GM19025 (cell line): ENCODE measurements at regions not wholly inside any gene's neighbourhood (a gene's known extent, or its start where the extent isn't known, plus 50 kb on each side); places are given as distances from the start of the nearest gene placed in this dataset.
"Not testable (repeated sequence)": the region's sequence is repeated elsewhere in the genome, so short reads cannot be mapped to it uniquely, and the experiment has no call there.

ENCODE experiments used
- ATAC-seq: cut with Tn5 transposase; IDR thresholded peaks from one replicate; pipeline ENCODE4 v1.9.1; 2021; ENCODE audit warnings: mild to moderate bottlenecking, low read depth, moderate library complexity; ENCODE audit not compliant: unreplicated experiment

DNA sequence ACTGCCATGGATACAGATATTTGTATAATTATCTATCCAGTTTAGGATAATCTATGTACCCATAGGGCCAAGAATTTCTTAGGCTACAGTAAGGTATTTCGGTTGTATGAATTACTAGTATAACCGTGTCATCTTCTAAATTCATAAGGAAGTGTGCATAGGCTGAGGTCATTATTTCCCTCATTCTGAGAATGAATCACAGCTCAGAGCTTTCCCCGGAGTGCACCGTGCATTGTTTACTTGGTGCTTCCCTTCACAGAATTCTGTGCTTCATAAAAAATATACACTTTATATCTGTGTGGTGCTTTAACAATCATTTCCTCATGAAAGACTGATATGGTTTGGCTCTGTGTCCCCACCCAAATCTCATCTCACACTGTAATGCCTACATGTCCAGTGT, 514.1 kb downstream of the ETNK1 start:
- ATAC-seq, result no peak

DNA sequence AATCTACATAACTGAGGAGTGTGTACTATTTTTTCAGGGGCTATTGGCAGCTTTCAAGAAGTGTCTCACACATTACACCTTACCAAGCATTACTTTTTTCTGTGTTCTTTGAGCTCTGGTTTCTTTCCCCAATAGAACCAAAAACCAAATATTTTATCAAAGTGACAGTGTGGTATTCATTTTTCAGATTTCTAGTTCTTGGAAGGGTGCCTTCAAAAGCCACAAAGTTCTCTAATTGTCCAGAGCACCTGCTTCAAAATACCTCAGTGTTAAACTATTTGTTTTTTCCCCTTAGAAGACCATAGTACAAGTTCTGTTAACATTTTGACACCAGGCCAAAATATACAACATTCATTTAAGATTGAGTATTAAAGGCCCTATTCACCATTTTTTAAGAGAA, 515.7 kb downstream of the ETNK1 start:
- ATAC-seq, result no peak

DNA sequence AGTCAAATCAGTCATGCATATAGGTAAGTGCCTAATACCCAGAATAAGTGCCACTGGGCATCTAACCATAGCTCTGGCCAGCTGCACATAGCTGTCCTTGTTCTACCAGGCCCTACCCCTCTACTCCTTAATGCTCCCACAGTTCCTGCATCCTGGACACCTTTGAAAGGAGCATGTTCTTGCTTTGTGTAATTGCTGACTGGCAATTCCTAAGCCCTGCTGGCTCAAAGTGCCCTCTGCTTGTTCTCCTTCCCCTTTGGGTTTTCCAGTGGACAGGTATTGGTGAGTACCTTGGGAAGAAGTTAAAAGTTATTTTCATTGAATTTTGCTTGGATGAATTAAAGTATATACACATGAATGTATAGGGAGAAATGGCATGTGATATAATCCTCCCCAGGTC, 516.4 kb downstream of the ETNK1 start:
- ATAC-seq, result no peak

DNA sequence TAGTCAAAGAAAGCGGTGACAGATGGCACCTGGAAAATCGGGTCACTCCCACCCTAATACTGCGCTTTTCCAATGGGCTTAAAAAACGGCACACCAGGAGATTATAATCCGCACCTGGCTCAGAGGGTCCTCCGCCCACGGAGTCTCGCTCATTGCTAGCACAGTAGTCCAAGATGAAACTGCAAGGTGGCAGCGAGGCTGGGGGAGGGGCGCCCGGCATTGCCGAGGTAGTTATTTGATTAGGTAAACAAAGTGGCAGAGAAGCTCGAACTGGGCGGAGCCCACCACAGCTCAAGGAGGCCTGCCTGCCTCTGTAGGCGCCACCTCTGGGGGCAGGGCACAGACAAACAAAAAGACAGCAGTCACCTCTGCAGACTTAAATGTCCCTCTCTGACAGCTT, 521.1 kb downstream of the ETNK1 start:
- not testable (repeated sequence) for ATAC-seq

DNA sequence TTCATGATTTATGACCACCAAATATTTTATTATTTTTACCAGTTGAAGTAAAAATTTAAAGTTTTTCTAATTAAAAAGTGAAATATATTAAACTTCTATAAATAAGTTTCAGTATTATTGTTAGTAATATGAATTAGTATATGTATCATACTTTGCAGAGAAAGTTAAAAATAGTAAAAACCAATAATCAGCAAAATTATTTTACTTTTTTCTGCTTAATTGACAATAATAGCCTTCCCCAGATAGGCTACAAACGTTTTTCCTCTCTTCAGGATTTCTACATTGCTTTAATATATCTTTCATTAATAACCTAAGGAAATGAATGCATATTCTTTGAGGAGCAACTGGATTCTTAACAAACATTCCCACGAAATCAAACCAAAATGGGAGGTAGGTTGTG, 543.5 kb downstream of the ETNK1 start:
- ATAC-seq, result no peak

DNA sequence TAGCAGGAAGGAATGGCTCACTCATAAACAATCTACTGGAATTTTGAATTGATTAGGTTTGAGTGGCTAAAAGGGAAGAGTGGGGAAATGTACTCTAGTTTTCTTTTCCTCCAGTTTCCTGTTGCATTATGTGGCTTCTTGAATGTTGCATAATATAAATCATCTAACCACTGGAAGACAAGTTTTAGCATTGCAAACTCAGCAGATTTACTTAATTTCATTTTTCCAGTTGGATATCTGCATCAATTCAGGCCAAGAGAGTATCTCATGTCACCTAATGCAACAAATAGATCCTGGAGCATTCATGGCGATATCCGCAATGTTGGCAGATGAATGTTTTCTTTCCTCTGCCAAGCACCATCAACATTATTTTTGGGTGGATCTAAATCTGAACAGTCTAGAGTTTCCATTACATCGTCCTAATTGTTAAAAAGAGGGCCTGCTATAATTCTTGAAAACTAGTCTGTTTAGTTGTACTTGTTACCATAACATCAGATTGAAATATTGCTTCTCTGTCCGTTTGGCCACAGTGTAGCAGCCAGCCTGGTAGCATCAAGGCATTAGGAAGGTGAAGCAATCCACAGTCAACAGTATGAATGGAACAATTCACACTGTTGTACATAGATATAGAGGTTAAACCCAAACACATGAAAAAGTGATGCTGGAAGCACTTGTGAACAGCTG, 544.2 kb downstream of the ETNK1 start:
- no peak for ATAC-seq

DNA sequence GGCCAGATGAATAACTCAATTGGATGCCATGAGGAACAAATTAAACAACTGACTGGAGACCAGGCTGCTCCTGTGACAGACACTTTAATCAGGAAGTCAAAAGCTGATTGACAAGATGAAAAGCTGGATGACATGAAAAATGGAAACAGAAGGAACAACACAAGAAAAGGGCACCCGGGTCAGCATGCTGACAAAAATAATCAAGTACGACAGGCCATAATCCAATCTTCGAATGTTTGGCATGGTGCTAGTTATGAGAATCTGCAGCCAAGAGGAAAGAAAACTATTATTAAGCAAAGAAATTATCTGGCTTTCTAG, 544.7 kb downstream of the ETNK1 start:
- no peak for ATAC-seq

DNA sequence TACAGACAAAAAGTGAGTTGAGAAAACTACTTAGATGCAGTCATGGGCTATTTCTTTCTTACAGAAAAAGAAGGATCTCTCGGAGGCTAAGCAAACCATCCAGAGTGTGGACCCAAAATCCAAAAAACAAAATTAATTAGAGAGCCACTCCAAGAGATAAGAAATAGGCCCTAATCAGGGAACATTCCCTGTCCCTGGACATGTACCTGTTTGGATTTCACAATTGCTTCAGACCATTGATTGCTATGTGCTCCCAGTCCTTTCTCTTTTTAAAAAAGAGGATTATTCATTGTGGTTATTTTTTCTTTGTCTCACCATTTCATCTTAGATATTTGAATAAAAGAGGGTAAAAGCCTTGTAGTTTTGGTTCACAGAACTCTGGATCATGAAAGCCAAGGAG, 549.9 kb downstream of the ETNK1 start:
- ATAC-seq, result no peak

DNA sequence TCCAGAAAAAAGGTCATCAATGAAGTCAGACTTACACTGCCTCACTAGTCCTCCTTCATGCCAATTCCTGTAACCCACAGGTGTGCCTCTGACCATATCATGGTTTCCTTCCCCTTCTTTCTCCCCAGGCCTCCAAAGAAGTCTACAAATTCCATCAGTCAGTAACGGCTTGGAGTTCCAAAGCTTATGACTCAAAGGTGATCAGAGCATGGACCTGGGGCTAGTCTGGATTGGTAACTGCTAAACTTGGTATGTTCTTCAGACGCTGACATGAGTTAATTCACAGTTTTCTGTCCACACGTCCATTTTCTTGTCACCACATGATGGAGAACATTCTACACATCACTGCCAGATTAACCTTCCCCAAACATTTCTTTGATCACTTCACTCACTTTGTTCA, 560.4 kb downstream of the ETNK1 start:
- ATAC-seq, result no peak

DNA sequence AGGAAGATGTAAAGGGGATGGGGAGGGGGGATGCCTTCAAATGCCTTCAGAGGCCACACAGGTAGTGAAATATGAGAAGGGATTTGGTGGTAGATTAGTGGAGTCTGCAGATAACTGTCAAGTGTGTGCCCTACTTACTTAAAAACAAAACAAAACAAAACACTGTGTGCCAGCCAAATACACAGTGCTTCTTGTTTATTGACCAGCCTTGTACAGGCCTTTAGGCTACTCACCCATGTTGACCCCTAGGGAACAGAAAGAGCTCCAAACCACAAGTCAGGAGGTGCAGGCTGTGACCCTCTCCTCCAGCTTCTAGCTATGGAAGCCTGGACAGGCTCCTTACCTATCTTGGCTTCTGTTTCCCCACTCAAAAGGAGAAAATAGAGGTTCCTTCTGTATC, 562.0 kb downstream of the ETNK1 start:
- ATAC-seq, result no peak

DNA sequence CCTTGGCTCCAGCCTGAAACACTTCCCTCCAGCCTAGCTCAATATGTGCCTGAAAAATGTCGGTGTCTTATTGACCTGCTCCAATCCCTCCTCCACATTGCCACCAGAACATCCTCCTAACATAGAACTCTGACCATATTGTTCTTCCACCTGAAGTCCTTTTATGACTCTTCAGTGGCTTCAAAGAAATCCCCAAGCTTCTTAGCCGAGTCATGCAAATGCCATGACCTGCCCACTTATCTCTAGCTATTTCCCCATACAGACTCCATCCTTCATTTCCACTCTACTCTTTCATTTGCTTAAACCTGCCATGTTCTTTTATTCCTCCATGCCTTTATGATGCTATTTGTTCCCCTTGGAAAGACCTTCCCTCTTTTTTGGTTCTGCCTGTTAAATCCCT, 568.6 kb downstream of the ETNK1 start:
- no peak for ATAC-seq

DNA sequence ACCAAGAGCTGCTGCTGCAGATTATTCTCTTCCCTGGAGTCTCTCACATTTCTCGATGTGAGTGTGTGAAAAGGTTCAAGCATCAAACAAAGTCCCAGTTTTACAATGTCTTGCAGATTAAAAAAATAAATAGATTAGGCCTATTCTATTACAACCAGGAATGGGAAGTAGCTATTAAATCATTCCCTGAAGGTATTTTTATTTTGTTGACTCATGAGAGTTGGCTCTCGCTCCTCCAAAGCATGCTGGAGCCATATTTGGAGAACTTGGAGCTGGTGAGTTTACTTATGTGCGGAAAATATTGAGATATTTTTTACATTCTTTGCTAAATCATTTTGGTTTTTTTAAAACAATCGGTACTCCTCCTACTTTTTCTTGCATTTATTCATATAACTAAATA, 572.3 kb downstream of the ETNK1 start:
- ATAC-seq, result no peak

DNA sequence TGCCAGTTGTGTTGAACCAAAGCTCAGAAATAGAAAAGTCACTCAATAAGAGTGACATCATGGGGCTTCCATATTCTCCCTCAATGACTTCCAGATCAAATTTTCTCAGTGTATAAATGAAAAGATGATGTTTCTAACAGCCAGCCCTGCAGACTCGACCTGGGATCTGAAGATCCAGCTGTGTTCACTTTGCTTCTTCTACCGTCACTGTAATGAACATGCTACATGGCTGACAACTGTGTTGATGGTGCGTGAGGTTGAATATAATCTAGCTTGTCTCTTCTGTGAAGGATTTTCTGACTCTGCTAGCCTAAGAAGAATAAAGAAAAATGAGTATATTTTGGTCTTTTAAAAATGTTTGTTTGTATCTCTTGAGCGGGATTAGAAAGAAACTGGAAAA, 577.8 kb downstream of the ETNK1 start:
- no peak for ATAC-seq

DNA sequence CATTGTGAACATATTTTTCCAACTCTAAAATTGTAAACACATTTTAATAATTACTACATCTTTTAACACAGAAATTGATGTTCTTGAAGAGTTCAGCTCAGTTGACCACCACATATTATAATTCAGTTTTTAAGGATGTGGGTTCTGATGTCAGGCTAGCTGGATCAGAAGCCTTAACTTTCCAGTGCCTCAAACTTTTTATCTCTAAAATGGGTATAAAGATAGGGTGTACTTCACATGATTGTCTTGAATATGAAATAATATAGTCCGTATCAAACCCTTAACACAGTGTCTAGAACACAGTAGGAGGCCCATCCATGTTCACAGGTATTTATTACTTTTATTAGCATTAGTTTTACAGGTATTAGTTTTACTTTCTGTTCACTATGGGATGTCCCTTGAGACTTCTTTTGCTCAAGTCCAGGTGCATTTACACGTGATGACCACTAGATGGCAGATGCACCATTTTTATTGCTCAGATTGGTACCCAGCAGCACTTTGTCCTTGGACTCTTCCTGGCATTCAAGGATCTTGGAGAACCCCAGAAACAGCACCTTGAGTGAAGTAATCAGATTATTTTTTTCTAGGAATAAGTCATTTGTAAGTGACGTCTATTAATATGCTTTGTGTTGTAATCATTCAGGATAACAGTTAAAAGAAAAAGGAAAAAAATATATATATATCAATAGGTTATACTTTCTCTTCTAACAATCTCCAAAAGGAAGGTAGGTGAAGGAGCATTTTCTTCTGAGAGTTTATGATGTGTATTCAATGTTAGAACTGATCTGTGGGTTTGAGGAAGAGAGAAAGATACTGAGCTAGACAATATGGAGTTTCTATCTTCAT, 580.2 kb downstream of the ETNK1 start:
- ATAC-seq, result peak; percentile 88

DNA sequence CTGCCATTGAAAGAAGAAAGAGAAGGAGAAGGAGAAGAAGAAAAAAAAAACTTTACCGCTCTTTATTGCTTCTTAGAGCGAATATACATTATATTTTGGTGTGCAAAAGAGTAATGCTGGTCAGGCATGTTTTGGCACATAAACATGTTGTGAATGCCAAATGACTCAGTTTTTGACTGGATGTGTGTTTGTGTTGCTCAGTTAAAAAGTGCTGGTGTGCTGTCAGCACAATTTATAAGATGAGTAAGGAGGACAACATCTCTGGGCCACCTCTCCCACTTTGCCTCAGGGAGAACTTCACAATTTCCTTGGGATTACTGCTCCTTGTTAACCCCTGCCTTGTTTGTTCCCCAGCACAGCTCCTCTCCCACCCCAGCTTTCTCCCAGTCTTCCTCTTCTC, 584.8 kb downstream of the ETNK1 start:
- ATAC-seq, result no peak

DNA sequence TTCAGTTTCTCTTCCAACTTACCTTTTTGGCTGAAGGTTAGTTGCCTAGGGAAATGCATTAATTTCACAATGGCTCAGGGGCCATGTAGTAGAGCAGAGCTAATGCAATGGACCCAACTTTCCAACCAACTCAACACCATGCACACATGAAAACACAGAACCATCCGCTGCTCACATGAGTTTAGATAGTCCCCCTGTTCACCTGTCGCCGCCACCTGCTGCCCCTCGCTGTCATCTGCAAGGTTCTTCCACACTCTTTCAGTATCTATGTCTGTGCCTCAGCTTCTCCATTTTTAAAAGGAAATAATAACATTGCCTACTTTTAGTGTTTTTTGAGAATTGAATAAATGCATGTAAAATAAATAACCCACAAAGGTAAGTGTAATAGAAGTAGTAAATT, 585.6 kb downstream of the ETNK1 start:
- no peak for ATAC-seq

DNA sequence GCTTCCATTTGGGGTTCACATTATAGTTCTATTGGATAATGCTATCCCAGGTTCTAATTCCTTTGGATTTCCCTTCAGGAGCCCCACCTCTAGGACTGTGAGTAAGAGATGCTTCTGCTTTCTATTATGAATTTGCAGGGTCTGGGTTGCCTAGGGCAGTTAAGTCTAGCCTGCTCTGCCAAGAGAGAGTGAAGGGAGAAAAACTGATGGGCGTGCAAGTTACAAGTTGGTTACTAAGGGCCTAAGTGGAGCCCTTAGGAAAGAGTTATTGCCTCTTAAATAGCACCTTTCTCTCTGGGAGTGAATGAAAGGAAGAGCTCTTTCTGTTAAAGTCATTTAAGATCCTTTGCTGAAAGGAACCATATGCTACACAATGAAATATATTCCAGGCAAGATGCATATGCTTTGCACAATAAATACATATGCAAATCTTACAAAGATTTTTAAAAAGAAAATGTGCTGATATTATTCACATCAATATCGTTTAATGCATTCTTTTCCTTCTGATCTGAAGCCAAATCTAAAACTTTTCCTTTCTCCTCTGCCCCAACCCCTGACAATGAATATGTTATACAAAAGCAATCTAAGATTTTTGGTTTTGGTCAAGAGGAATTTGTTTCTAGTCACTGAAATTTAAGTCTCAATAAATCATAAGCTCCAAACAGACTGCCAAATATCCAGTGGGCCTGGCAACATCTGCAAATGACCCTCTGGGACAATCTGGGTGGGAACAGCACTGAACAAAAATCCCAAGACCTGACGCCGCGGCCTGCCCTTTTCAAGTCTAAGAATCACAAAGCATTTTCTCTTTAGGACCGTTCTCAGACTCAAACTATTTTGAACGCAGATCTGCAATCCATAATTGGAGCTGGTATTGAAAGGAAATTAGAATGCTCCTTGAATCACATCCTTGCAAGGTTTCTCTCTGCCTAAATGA, 586.7 kb downstream of the ETNK1 start:
- no peak for ATAC-seq

DNA sequence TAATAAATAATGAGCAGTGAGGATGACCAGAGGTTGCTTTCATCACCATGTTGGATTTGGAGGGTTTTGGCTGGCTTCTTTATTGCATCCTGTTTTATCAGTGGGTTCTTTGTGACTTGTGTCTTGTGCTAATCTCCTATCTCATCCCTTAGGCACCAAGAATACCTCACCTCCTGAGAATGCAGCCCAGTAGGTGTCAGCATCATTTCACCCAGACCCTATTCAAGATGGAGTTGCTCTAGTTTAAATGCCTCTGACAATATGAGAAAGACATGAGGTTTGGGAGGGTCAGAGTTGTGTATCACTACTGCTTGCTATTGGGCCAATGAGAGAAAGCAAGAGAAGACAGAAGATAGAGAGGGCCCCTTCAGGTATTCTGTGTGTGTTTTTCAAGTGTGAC, 592.2 kb downstream of the ETNK1 start:
- ATAC-seq, result no peak

DNA sequence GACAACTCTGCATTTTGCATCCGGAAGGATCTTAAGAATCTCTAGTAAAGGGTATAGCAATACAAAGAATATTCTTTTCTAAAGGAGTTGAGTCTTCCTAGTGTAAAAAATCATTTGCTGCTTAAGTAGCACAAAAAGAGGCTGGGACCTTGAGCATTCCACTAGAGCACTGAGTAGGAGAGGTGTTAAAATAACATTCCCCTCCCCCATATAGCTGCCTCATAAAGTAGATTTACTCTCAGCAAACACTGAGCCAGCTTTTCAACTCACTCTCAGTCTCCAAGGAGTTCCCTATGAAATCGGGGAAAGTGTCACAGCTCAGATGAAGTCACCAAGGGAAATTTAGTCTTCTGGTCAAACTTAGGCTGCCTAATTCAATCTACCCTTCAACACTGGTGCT, 592.7 kb downstream of the ETNK1 start:
- no peak for ATAC-seq

DNA sequence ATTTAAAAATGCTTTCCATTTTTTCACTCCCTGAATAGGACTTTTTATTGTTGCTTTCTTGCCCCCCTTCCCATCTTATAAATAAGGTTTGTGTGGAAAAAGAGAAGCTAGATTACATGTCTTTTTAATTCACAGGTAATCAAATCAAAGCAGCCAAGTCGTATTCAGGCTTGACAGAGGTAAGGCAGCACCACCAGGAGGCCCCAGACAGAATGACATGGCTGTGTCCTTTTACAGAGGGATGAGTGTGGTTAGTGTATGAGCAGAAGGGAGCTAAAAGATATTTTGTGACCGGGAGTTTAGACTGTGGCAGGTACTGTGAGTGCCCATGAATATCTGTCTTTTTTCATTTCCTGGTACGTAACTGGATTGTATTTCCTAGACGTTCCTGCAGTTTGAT, 596.1 kb downstream of the ETNK1 start:
- no peak for ATAC-seq

DNA sequence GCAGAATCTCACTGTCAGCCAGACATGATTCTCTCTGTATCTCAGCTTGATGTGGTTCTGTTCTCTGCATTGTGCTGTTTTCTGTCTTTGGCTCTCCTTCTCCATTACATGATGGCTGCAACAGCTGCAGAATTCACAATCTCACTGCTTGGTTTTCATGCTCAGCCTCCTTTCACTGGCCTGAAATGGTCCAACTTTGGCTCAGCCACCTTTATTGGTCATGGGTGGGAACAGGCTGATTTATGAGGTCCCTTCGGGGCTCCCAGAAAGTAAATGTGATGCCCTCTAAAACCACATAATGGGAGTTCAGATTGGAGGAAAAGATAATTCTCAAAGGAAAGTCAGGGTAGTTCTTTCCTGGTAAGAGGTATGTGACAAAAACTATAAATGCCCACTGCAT, 597.0 kb downstream of the ETNK1 start:
- ATAC-seq, result no peak
